HCT116 (cell line): ENCODE measurements at regions not wholly inside any gene's neighbourhood (a gene's known extent, or its start where the extent isn't known, plus 50 kb on each side); places are given as distances from the start of the nearest gene placed in this dataset.
"Not testable (repeated sequence)": the region's sequence is repeated elsewhere in the genome, so short reads cannot be mapped to it uniquely, and the experiment has no call there.

Source experiments
- JUND ChIP-seq: IDR thresholded peaks from 2 replicates; pipeline ENCODE4 v1.6.1; 2012
- POLR2A ChIP-seq: IDR thresholded peaks from 2 replicates; pipeline ENCODE4 v1.7.0; 2011; ENCODE audit warnings: borderline replicate concordance; ENCODE audit not compliant: insufficient read depth, insufficient read length; ENCODE audit errors: extremely low read depth
- SP1 ChIP-seq: IDR thresholded peaks from 2 replicates; pipeline ENCODE4 v1.6.1; 2012; ENCODE audit warnings: low read depth

- TF ChIP-seq SP1, POLR2A, JUND: not testable (repeated sequence)
Observed at GRCh38 chr20:26086195-26086594, 389.5 kb upstream of the ZNF337 start.
